Tibial nerve (tissue), 3 donors: ENCODE measurements at regions not wholly inside any gene's neighbourhood (a gene's known extent, or its start where the extent isn't known, plus 50 kb on each side); places are given as distances from the start of the nearest gene placed in this dataset.

Experiments
- POLR2A ChIP-seq, 2 donors: fragments of 450-650 bp; IDR thresholded peaks; one replicate each; pipeline ENCODE4 v1.6.1; 2017; ENCODE audit warnings: antibody characterized with exemption in 2 of 2, mild to moderate bottlenecking in 2 of 2, moderate library complexity in 2 of 2
- TF ChIP-seq, protein P1 (sequence below), 5 experiments: fragments of 200-600 bp in 3 of 5; fragments of 450-650 bp in 2 of 5; sonication (generic) in 3 of 5; IDR thresholded peaks; one replicate each; pipeline ENCODE4 v1.5.1; 2016 to 2019; ENCODE audit warnings: antibody characterized with exemption in 5 of 5, mild to moderate bottlenecking in 3 of 5, moderate library complexity in 2 of 5

- no peak for TF ChIP-seq POLR2A (IDR thresholded peaks at IDR 0.05)
- TF ChIP-seq, protein P1, sequence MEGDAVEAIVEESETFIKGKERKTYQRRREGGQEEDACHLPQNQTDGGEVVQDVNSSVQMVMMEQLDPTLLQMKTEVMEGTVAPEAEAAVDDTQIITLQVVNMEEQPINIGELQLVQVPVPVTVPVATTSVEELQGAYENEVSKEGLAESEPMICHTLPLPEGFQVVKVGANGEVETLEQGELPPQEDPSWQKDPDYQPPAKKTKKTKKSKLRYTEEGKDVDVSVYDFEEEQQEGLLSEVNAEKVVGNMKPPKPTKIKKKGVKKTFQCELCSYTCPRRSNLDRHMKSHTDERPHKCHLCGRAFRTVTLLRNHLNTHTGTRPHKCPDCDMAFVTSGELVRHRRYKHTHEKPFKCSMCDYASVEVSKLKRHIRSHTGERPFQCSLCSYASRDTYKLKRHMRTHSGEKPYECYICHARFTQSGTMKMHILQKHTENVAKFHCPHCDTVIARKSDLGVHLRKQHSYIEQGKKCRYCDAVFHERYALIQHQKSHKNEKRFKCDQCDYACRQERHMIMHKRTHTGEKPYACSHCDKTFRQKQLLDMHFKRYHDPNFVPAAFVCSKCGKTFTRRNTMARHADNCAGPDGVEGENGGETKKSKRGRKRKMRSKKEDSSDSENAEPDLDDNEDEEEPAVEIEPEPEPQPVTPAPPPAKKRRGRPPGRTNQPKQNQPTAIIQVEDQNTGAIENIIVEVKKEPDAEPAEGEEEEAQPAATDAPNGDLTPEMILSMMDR (IDR thresholded peaks at IDR 0.05): no peak
Observed at GRCh38 chr12:94707036-94707435, 56.7 kb upstream of the TMCC3 start.
